Endothelial cell of umbilical vein (primary cell): ENCODE measurements at regions not wholly inside any gene's neighbourhood (a gene's known extent, or its start where the extent isn't known, plus 50 kb on each side); places are given as distances from the start of the nearest gene placed in this dataset.
A peak's percentile ranks its signal among the peaks of the same experiment; 100 is the strongest.

Experiments
- BruUV-seq: library from RNA; stranded (reverse); fragments of 400-500 nt; replicated peaks from 2 replicates; lab custom pipeline; 2021; lab: Mats Ljungman, UMichigan
- CTCF ChIA-PET: fragments of 300-600, 350-600 bp; sonication (Branson Sonifier 250); formaldehyde crosslinking; loops from one replicate; lab custom pipeline; 2021; ENCODE audit warnings: antibody characterized with exemption, inconsistent platforms; lab: Charles Lee
- POLR2A ChIA-PET: fragments of 300-600, 350-600 bp; sonication (Branson Sonifier 250); formaldehyde crosslinking; loops from one replicate; lab custom pipeline; 2021; ENCODE audit warnings: antibody characterized with exemption, inconsistent platforms; lab: Charles Lee
- DNase-seq: peaks from one replicate; pipeline ENCODE4 v3.0.0-alpha.2; 2011; ENCODE audit warnings: low read depth, low spot score
- FAIRE-seq: peaks from 2 replicates; lab custom pipeline; 2011; peaks lifted over from hg19 to GRCh38; lab: Jason Lieb, UNC
- H2AFZ ChIP-seq: 2 replicates; pipeline ENCODE4 v1.6.0; 2012; ENCODE audit warnings: low read depth, low read length, control low read depth, inconsistent platforms
- H3K27ac ChIP-seq: 2 replicates; pipeline ENCODE4 v1.5.1; 2011; ENCODE audit warnings: low read depth, mild to moderate bottlenecking, control low read depth, low read length, moderate library complexity; ENCODE audit not compliant: insufficient read depth
- H3K27me3 ChIP-seq, 2 experiments: 2 replicates each; pipeline versions ENCODE4 v1.6.0 to v1.6.1; 2011; ENCODE audit warnings: low read length in 2 of 2, mixed read lengths in 1 of 2; ENCODE audit not compliant: control insufficient read depth in 2 of 2, insufficient read depth in 2 of 2
- H3K36me3 ChIP-seq, 2 experiments: 2 replicates in 1 of 2; 3 replicates in 1 of 2; pipeline ENCODE4 v1.5.1; 2011; ENCODE audit warnings: low read length in 2 of 2, mild to moderate bottlenecking in 1 of 2, moderate library complexity in 1 of 2; ENCODE audit not compliant: control insufficient read depth in 2 of 2, insufficient read depth in 2 of 2; ENCODE audit errors: extremely low read depth in 1 of 2
- H3K4me1 ChIP-seq: 3 replicates; pipeline ENCODE4 v1.5.1; 2011; ENCODE audit warnings: mild to moderate bottlenecking, low read length; ENCODE audit not compliant: control insufficient read depth, insufficient read depth; ENCODE audit errors: extremely low read depth
- H3K4me2 ChIP-seq: 2 replicates; pipeline ENCODE4 v1.6.1; 2011; ENCODE audit warnings: low read length, control low read depth, mixed read lengths; ENCODE audit not compliant: insufficient read depth
- H3K4me3 ChIP-seq, 3 experiments: fragments of 200-600 bp in 1 of 3; sonication (generic), shearing (Covaris generic) in 1 of 3; replicated peaks in 1 of 3; 2 replicates each; pipeline ENCODE4 v1.5.1; 2011 to 2016; ENCODE audit warnings: control low read depth in 3 of 3, low read length in 3 of 3, mild to moderate bottlenecking in 2 of 3, inconsistent platforms in 1 of 3, low read depth in 1 of 3, moderate library complexity in 1 of 3; ENCODE audit not compliant: insufficient read depth in 1 of 3
- H3K79me2 ChIP-seq: 2 replicates; pipeline ENCODE4 v1.6.0; 2012; ENCODE audit warnings: low read length, inconsistent platforms; ENCODE audit not compliant: control insufficient read depth, insufficient read depth
- H3K9ac ChIP-seq: replicated peaks from 2 replicates; pipeline ENCODE3; 2011; ENCODE audit warnings: low read length, control low read depth; ENCODE audit not compliant: insufficient read depth; ENCODE audit errors: extremely low read depth
- H3K9me1 ChIP-seq: replicated peaks from 3 replicates; pipeline ENCODE4 v1.6.0; 2011; ENCODE audit warnings: mild to moderate bottlenecking, low read length; ENCODE audit not compliant: control insufficient read depth, insufficient read depth; ENCODE audit errors: extremely low read depth
- H3K9me3 ChIP-seq: replicated peaks from 2 replicates; pipeline ENCODE4 v1.5.1; 2012; ENCODE audit warnings: low read length, inconsistent platforms; ENCODE audit not compliant: control insufficient read depth, insufficient read depth
- H4K20me1 ChIP-seq: replicated peaks from 2 replicates; pipeline ENCODE3; 2011; ENCODE audit warnings: mild to moderate bottlenecking, low read length; ENCODE audit not compliant: control insufficient read depth, insufficient read depth; ENCODE audit errors: extremely low read depth
- EZH2 ChIP-seq: IDR thresholded peaks from 2 replicates; pipeline ENCODE4 v1.6.1; 2012; ENCODE audit warnings: borderline replicate concordance, low read depth, mild to moderate bottlenecking, moderate library complexity, low read length, inconsistent platforms; ENCODE audit not compliant: severe bottlenecking
- FOS ChIP-seq: IDR thresholded peaks from 2 replicates; pipeline ENCODE4 v1.6.1; 2011; ENCODE audit warnings: mild to moderate bottlenecking, low read length, moderate library complexity, borderline replicate concordance; ENCODE audit not compliant: insufficient read depth
- GATA2 ChIP-seq: IDR thresholded peaks from 2 replicates; pipeline ENCODE4 v1.7.0; 2011; ENCODE audit warnings: low read depth, mild to moderate bottlenecking, moderate library complexity, mixed read lengths, low read length; ENCODE audit not compliant: insufficient read length, insufficient read depth
- JUN ChIP-seq: IDR thresholded peaks from 2 replicates; pipeline ENCODE4 v1.6.1; 2011; ENCODE audit warnings: borderline replicate concordance, low read depth; ENCODE audit not compliant: insufficient read length, insufficient read depth
- MYC ChIP-seq: IDR thresholded peaks from one replicate; pipeline ENCODE4 v1.6.1; 2011; ENCODE audit warnings: mild to moderate bottlenecking, low read depth, low read length
- POLR2A ChIP-seq: IDR thresholded peaks from 2 replicates; pipeline ENCODE4 v1.6.1; 2012; ENCODE audit warnings: low read depth, mild to moderate bottlenecking, control low read depth, low read length
- POLR2AphosphoS5 ChIP-seq: IDR thresholded peaks from 2 replicates; pipeline ENCODE4 v1.6.1; 2012; ENCODE audit warnings: low read depth, mild to moderate bottlenecking, control low read depth, low read length, moderate library complexity; ENCODE audit not compliant: insufficient read depth
- dilution Hi-C: fragments of 300-500 bp; cut with MboI; formaldehyde crosslinking; loops from one replicate; pipeline ENCODE4 v1.15.0; 2019; ENCODE audit warnings: low sequenced_read_pairs; ENCODE audit not compliant: extremely low pct_ligation_motif_present
- intact Hi-C: fragments of 100-400 bp; cut with micrococcal nuclease; formaldehyde crosslinking; loops from one replicate; pipeline ENCODE4 v1.10.0; 2022
- TF ChIP-seq, protein P1 (sequence below): IDR thresholded peaks from 2 replicates; pipeline ENCODE4 v1.6.1; 2011; ENCODE audit not compliant: insufficient read depth, insufficient read length
- TF ChIP-seq, protein P2 (sequence below), 2 donors: IDR thresholded peaks; 1 replicate in 1 of 2; 2 replicates in 1 of 2; pipeline ENCODE4 v1.5.1; 2011; ENCODE audit warnings: low read length in 2 of 2, mild to moderate bottlenecking in 2 of 2, moderate library complexity in 2 of 2, control low read depth in 1 of 2, inconsistent platforms in 1 of 2, low read depth in 1 of 2; ENCODE audit not compliant: insufficient read depth in 1 of 2; ENCODE audit errors: extremely low read depth in 1 of 2

DNA sequence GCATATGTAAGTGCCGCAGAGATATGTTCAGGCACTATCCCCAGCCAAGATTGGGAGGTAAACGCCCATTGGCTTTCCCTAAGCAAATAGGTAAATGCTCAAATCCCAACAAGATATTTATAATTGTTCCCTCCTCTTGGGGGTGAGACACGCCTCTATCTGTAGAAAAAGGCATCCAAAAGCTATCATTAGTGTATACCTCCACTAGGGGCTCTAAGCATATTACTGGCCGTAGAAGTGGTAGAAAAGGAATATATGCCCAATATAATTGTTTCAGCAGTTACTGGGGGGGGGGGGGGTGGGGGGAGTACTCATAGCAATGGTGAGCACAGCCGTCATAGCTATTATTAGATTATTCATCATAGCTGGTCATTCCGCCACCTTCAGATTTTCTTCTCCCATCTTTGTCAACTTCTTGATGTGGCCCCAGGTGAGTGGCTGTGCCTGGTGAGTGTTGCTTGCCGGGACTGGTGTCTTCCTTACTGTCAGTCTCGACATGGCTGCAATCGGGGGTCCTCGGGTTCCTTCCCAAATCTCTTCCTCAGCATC, 53.3 kb upstream of the WDR1 start:
- TF ChIP-seq, protein P1, sequence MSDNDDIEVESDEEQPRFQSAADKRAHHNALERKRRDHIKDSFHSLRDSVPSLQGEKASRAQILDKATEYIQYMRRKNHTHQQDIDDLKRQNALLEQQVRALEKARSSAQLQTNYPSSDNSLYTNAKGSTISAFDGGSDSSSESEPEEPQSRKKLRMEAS = no peak
- no peak for TF ChIP-seq FOS
- no peak for TF ChIP-seq JUN
- CTCF ChIA-PET = no interaction called here
- no peak overlapping the region for H2AFZ ChIP-seq
- no peak overlapping the region for H3K27ac ChIP-seq
- H3K4me1 ChIP-seq = peaks cover 15% of the 10 kb centered on the region
- no peaks in the 10 kb centered on the region for H3K9me3 ChIP-seq
- POLR2A ChIA-PET = no interaction called here
- no TSS peak for BruUV-seq
- no peak overlapping the region for H3K4me2 ChIP-seq
- FAIRE-seq (no peak), DNase-seq (no peak)
- no peak overlapping the region for H3K9ac ChIP-seq
- dilution Hi-C loops (loop anchor here (25.0 kb wide), 1 partner anchor 367 kb away; no protein-coding TSS in a partner anchor), intact Hi-C loops (no loop called here)
- no peaks in the 10 kb centered on the region for H3K27me3 ChIP-seq
- H4K20me1 ChIP-seq = no peaks in the 10 kb centered on the region
- no peaks in the 10 kb centered on the region for H3K79me2 ChIP-seq
- no peaks in the 10 kb centered on the region for H3K9me1 ChIP-seq
- no peaks in the 10 kb centered on the region for H3K36me3 ChIP-seq
- H3K4me3 ChIP-seq = no peak overlapping the region

DNA sequence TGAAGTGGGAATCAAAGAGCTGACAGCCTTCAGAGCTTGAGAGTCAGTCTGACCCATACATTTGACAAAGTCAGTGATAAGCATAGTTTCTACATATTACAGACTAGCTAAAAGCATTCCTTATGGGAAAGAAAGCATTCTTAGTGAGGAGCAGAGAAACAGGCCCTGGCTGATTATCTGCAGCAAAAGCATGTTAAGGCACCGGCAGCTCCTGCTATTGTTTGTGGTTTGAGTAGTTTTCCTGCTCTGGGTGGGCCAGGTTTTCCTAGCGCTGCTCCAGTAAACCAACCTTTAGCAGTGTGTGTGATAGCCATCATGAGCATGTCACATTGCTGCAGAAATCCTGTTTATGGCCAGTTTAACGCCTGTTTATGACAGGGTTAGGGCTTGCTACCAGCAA, 51.6 kb upstream of the WDR1 start:
- no TSS peak for BruUV-seq
- H2AFZ ChIP-seq = no peak overlapping the region
- DNase-seq (peak; percentile 30), FAIRE-seq (peak; percentile 64)
- no peak overlapping the region for H3K27ac ChIP-seq
- intact Hi-C loops (no loop called here), dilution Hi-C loops (loop anchor here (25.0 kb wide), 1 partner anchor 369 kb away; no protein-coding TSS in a partner anchor)
- no peak overlapping the region for H3K4me2 ChIP-seq
- H3K9ac ChIP-seq = no peak overlapping the region
- no peaks in the 10 kb centered on the region for H3K79me2 ChIP-seq
- no peaks in the 10 kb centered on the region for H3K36me3 ChIP-seq
- no peaks in the 10 kb centered on the region for H3K9me3 ChIP-seq
- ChIA-PET CTCF (interaction anchor here (1.0 to 1.8 kb wide), 6 partner anchors 10 to 381 kb away, joined by 3 to 11 read pairs (median 4); partner anchors contain the start of gene ZNF518B), POLR2A (no interaction called here)
- H3K9me1 ChIP-seq = no peaks in the 10 kb centered on the region
- H3K4me1 ChIP-seq = peaks cover 11% of the 10 kb centered on the region
- no peaks in the 10 kb centered on the region for H4K20me1 ChIP-seq
- TF ChIP-seq FOS (no peak), POLR2AphosphoS5 (no peak), MYC (no peak), JUN (no peak), EZH2 (no peak), POLR2A (no peak), GATA2 (no peak)
- TF ChIP-seq, protein P1 = no peak
- TF ChIP-seq, protein P2, sequence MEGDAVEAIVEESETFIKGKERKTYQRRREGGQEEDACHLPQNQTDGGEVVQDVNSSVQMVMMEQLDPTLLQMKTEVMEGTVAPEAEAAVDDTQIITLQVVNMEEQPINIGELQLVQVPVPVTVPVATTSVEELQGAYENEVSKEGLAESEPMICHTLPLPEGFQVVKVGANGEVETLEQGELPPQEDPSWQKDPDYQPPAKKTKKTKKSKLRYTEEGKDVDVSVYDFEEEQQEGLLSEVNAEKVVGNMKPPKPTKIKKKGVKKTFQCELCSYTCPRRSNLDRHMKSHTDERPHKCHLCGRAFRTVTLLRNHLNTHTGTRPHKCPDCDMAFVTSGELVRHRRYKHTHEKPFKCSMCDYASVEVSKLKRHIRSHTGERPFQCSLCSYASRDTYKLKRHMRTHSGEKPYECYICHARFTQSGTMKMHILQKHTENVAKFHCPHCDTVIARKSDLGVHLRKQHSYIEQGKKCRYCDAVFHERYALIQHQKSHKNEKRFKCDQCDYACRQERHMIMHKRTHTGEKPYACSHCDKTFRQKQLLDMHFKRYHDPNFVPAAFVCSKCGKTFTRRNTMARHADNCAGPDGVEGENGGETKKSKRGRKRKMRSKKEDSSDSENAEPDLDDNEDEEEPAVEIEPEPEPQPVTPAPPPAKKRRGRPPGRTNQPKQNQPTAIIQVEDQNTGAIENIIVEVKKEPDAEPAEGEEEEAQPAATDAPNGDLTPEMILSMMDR (IDR thresholded peaks at IDR 0.05; ENCODE audit: extremely low read depth in 1 of 2, insufficient read depth in 1 of 2, low read depth in 1 of 2, low read length in 2 of 2) = no peak
- H3K4me3 ChIP-seq = no peak overlapping the region
- H3K27me3 ChIP-seq = no peaks in the 10 kb centered on the region
